ENCODE measurements at regions not wholly inside any gene's neighbourhood (a gene's known extent, or its start where the extent isn't known, plus 50 kb on each side); places are given as distances from the start of the nearest gene placed in this dataset.

DNA sequence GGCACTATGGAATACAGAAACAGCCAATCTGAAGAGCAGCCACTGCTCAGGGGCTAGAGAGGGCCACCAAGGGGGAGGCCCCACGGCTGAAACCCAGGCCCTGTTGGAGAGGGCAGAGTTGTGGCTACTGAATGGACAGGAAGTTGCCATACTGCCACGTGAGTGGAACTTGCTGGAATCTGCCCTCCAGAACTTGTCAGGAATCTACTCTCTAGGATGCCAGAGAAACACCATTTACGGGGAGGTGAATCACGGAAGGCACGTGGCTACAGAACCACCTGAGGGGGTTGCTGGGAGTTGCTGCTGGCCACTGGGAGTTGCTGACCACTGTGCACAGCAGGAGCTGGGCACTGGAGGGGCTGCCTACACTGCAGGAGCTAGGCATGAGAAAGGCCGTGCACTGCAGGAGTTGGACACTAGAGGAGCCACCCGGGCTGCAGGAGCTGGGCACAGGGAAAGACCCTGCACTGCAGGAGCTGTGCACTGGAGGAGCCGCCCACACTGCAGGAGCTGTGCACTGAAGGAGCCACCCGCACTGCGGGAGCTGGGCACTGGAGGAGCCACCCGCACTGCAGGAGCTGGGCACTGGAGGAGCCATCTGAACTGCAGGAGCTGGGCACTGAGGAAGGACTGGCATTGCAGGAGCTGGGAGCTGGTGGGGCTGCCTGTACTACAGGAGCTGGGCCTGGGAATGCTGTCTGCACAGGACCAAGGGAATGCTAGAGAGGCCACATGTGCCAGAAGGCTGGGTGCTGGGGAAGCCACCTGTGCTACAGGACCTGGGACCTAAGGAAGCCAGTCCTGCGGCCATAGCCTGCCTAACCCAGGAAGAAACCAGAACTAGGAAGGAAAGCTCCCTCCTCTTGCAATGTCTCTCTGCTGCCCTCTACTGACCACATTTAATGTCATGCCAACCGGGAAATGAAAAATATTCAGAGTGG lies 343.4 kb downstream of the MATN1 start:
- TF ChIP-seq, protein P1, sequence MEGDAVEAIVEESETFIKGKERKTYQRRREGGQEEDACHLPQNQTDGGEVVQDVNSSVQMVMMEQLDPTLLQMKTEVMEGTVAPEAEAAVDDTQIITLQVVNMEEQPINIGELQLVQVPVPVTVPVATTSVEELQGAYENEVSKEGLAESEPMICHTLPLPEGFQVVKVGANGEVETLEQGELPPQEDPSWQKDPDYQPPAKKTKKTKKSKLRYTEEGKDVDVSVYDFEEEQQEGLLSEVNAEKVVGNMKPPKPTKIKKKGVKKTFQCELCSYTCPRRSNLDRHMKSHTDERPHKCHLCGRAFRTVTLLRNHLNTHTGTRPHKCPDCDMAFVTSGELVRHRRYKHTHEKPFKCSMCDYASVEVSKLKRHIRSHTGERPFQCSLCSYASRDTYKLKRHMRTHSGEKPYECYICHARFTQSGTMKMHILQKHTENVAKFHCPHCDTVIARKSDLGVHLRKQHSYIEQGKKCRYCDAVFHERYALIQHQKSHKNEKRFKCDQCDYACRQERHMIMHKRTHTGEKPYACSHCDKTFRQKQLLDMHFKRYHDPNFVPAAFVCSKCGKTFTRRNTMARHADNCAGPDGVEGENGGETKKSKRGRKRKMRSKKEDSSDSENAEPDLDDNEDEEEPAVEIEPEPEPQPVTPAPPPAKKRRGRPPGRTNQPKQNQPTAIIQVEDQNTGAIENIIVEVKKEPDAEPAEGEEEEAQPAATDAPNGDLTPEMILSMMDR (IDR thresholded peaks at IDR 0.05), result peak in 3 of 4 experiments; percentile 73 to 81 (median 74)
- TF ChIP-seq POLR2A (IDR thresholded peaks at IDR 0.05), result no peak
- no peak for TF ChIP-seq EP300 (IDR thresholded peaks at IDR 0.05)
- no peak for TF ChIP-seq POLR2AphosphoS5 (IDR thresholded peaks at IDR 0.05)
